ENCODE measurements at regions not wholly inside any gene's neighbourhood (a gene's known extent, or its start where the extent isn't known, plus 50 kb on each side); places are given as distances from the start of the nearest gene placed in this dataset.

- H3K4me3 ChIP-seq (ENCODE audit: low read depth, low read length) = no peak overlapping the region
- no peak for TF ChIP-seq CTCF (IDR thresholded peaks at IDR 0.05; ENCODE audit: low read depth, low read length, missing control alignments)
- no peak for DNase-seq (ENCODE audit: low read depth)
These were observed 64.9 kb upstream of the OSMR start for GRCh38 chr5:38780945-38781344.

GRCh38 chr5:38782180-38782835 lies 63.5 kb upstream of the OSMR start:
- H3K4me3 ChIP-seq (ENCODE audit: low read depth, low read length) = no peak overlapping the region
- DNase-seq (ENCODE audit: low read depth) = no peak
- no peak for TF ChIP-seq CTCF (IDR thresholded peaks at IDR 0.05; ENCODE audit: low read depth, low read length, missing control alignments)

GRCh38 chr5:38783011-38783561 lies 62.7 kb upstream of the OSMR start:
- no peak overlapping the region for H3K4me3 ChIP-seq (ENCODE audit: low read depth, low read length)
- DNase-seq (ENCODE audit: low read depth) = no peak
- TF ChIP-seq CTCF (IDR thresholded peaks at IDR 0.05; ENCODE audit: low read depth, low read length, missing control alignments) = no peak

- TF ChIP-seq CTCF (IDR thresholded peaks at IDR 0.05; ENCODE audit: low read depth, low read length, missing control alignments) = no peak
- DNase-seq (ENCODE audit: low read depth) = no peak
- H3K4me3 ChIP-seq (ENCODE audit: low read depth, low read length) = no peak overlapping the region
These were observed 56.7 kb upstream of the OSMR start for GRCh38 chr5:38789134-38789533.

- no peak for DNase-seq (ENCODE audit: low read depth)
- H3K4me3 ChIP-seq (ENCODE audit: low read depth, low read length) = no peak overlapping the region
- TF ChIP-seq CTCF (IDR thresholded peaks at IDR 0.05; ENCODE audit: low read depth, low read length, missing control alignments) = no peak
These were observed 56.0 kb upstream of the OSMR start for GRCh38 chr5:38789777-38790176.

- no peak for TF ChIP-seq CTCF (IDR thresholded peaks at IDR 0.05; ENCODE audit: low read depth, low read length, missing control alignments)
- no peak for DNase-seq (ENCODE audit: low read depth)
- no peak overlapping the region for H3K4me3 ChIP-seq (ENCODE audit: low read depth, low read length)
These were observed 55.5 kb upstream of the OSMR start for GRCh38 chr5:38790268-38790667.

- TF ChIP-seq CTCF (IDR thresholded peaks at IDR 0.05; ENCODE audit: low read depth, low read length, missing control alignments) = no peak
- no peak overlapping the region for H3K4me3 ChIP-seq (ENCODE audit: low read depth, low read length)
- no peak for DNase-seq (ENCODE audit: low read depth)
These were observed 54.9 kb upstream of the OSMR start for GRCh38 chr5:38790891-38791290.

Data from GM12864 (cell line).